ENCODE measurements at regions not wholly inside any gene's neighbourhood (a gene's known extent, or its start where the extent isn't known, plus 50 kb on each side); places are given as distances from the start of the nearest gene placed in this dataset.
"Not testable (repeated sequence)": the region's sequence is repeated elsewhere in the genome, so short reads cannot be mapped to it uniquely, and the experiment has no call there.

GRCh38 chr21:15295875-15296274, 231.1 kb upstream of the NRIP1 start:
- Mint-ChIP-seq H3K27ac (ENCODE audit: low read depth, unreplicated experiment) (no peak overlapping the region), H3K4me1 (ENCODE audit: insufficient read depth, unreplicated experiment) (peaks cover 30% of the 10 kb centered on the region), H3K36me3 (ENCODE audit: insufficient read depth, unreplicated experiment) (no peaks in the 10 kb centered on the region), H3K4me3 (ENCODE audit: unreplicated experiment) (no peak overlapping the region), H3K27me3 (ENCODE audit: insufficient read depth, unreplicated experiment) (no peaks in the 10 kb centered on the region), H3K9me3 (ENCODE audit: unreplicated experiment) (no peaks in the 10 kb centered on the region)
- intact Hi-C loops (cut with micrococcal nuclease): no loop called here
- DNase-seq (ENCODE audit: unreplicated experiment): no peak
- BruUV-seq (replicated peaks): no TSS peak
- TF ChIP-seq, protein P1, sequence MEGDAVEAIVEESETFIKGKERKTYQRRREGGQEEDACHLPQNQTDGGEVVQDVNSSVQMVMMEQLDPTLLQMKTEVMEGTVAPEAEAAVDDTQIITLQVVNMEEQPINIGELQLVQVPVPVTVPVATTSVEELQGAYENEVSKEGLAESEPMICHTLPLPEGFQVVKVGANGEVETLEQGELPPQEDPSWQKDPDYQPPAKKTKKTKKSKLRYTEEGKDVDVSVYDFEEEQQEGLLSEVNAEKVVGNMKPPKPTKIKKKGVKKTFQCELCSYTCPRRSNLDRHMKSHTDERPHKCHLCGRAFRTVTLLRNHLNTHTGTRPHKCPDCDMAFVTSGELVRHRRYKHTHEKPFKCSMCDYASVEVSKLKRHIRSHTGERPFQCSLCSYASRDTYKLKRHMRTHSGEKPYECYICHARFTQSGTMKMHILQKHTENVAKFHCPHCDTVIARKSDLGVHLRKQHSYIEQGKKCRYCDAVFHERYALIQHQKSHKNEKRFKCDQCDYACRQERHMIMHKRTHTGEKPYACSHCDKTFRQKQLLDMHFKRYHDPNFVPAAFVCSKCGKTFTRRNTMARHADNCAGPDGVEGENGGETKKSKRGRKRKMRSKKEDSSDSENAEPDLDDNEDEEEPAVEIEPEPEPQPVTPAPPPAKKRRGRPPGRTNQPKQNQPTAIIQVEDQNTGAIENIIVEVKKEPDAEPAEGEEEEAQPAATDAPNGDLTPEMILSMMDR (IDR thresholded peaks at IDR 0.05; ENCODE audit: unreplicated experiment): no peak
- POLR2A ChIA-PET: no interaction called here
- CTCF ChIA-PET: no interaction called here

GRCh38 chr21:15297824-15298223, 233.0 kb upstream of the NRIP1 start:
- Mint-ChIP-seq H3K4me3 (ENCODE audit: unreplicated experiment) (no peak overlapping the region), H3K4me1 (ENCODE audit: insufficient read depth, unreplicated experiment) (peaks cover 10% of the 10 kb centered on the region), H3K9me3 (ENCODE audit: unreplicated experiment) (no peaks in the 10 kb centered on the region), H3K36me3 (ENCODE audit: insufficient read depth, unreplicated experiment) (no peaks in the 10 kb centered on the region), H3K27me3 (ENCODE audit: insufficient read depth, unreplicated experiment) (no peaks in the 10 kb centered on the region), H3K27ac (ENCODE audit: low read depth, unreplicated experiment) (no peak overlapping the region)
- ChIA-PET CTCF (interaction anchor here (0.7 to 1.0 kb wide), 2 partner anchors 24 to 524 kb away, joined by 3 to 5 read pairs; no protein-coding TSS in a partner anchor), POLR2A (no interaction called here)
- BruUV-seq (replicated peaks): no TSS peak
- no peak for DNase-seq (ENCODE audit: unreplicated experiment)
- TF ChIP-seq, protein P1 (IDR thresholded peaks at IDR 0.05; ENCODE audit: unreplicated experiment): no peak
- intact Hi-C loops (cut with micrococcal nuclease): no loop called here

DNA sequence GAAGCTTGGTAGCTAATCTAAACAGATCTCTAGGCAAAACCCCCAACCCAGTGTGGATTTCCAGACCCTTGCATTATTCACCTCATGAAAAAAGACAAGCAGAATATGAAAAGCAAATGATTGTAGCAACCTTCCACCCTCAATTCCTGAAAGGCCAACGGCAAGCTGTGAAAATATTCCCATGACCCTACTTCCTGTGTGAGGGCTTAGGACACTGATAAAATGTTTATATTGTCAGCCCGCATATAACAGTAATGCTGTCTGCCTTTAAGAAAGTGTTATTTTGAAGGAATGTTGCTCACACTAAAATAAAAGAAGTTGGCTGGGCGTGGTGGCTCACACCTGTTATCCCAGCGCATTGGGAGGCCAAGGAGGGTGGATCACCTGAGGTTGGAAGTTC, 233.5 kb upstream of the NRIP1 start:
- Mint-ChIP-seq H3K4me1 (ENCODE audit: insufficient read depth, unreplicated experiment) (peaks cover 5% of the 10 kb centered on the region), H3K36me3 (ENCODE audit: insufficient read depth, unreplicated experiment) (no peaks in the 10 kb centered on the region), H3K27ac (ENCODE audit: low read depth, unreplicated experiment) (no peak overlapping the region), H3K9me3 (ENCODE audit: unreplicated experiment) (no peaks in the 10 kb centered on the region), H3K27me3 (ENCODE audit: insufficient read depth, unreplicated experiment) (no peaks in the 10 kb centered on the region), H3K4me3 (ENCODE audit: unreplicated experiment) (no peak overlapping the region)
- intact Hi-C loops (cut with micrococcal nuclease): no loop called here
- ChIA-PET CTCF (interaction anchor here (0.7 to 1.0 kb wide), 2 partner anchors 24 to 524 kb away, joined by 3 to 5 read pairs; no protein-coding TSS in a partner anchor), POLR2A (no interaction called here)
- BruUV-seq (replicated peaks): no TSS peak
- no peak for DNase-seq (ENCODE audit: unreplicated experiment)
- TF ChIP-seq, protein P1 (IDR thresholded peaks at IDR 0.05; ENCODE audit: unreplicated experiment): no peak

DNA sequence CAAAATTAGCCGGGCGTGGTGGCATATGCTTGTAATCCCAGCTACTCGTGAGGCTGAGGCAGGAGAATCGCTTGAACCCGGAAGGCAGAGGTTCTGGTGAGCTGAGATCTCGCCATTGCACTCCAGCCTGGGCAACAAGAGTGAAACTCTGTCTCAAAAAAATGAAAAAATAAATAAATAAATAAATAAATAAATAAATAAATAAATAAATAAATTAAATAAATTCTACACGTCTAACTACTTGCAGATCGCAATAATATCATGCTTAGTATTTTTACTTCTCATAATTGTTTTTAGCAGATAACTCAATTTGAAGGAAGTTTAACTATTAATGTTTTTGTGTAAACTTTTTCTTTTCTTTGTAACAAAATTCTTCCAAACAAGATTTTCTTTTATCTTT, 234.0 kb upstream of the NRIP1 start:
- BruUV-seq (replicated peaks); H3K4me3 Mint-ChIP-seq (ENCODE audit: unreplicated experiment); DNase-seq (ENCODE audit: unreplicated experiment); H3K9me3 Mint-ChIP-seq (ENCODE audit: unreplicated experiment); H3K4me1 Mint-ChIP-seq (ENCODE audit: insufficient read depth, unreplicated experiment); intact Hi-C loops (cut with micrococcal nuclease); H3K36me3 Mint-ChIP-seq (ENCODE audit: insufficient read depth, unreplicated experiment); H3K27me3 Mint-ChIP-seq (ENCODE audit: insufficient read depth, unreplicated experiment); H3K27ac Mint-ChIP-seq (ENCODE audit: low read depth, unreplicated experiment): not testable (repeated sequence)
- CTCF ChIA-PET: interaction anchor here (1.0 kb wide), 1 partner anchor 25 kb away, joined by 5 read pairs; no protein-coding TSS in a partner anchor
- POLR2A ChIA-PET: interaction anchor here (1.3 kb wide), 1 partner anchor 233 kb away, joined by 4 read pairs; the partner anchor contains the start of gene NRIP1

DNA sequence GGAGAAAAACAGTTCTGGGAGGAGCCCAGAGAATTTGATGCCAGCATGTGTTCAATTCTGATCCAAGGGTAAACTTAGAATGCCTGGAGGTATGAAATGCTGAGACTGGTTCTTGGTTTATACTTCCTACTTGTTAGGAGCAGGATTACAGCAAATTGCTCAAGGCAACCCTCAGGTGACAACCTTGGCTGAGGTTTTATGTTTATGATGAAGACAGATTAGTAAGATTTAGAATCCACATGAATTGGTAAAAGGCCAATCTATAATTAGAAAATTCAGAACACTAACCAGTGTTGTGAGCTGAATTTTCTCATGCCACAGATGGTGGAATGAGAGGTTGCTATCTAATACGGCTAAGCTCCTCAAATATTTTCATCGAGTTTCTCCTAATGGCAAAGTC, 235.3 kb upstream of the NRIP1 start:
- BruUV-seq (replicated peaks): no TSS peak
- no peaks in the 10 kb centered on the region for H3K36me3 Mint-ChIP-seq (ENCODE audit: insufficient read depth, unreplicated experiment)

More for the DNA sequence above, 235.3 kb upstream of the NRIP1 start:
- TF ChIP-seq, protein P1 (IDR thresholded peaks at IDR 0.05; ENCODE audit: unreplicated experiment): no peak
- no peaks in the 10 kb centered on the region for H3K9me3 Mint-ChIP-seq (ENCODE audit: unreplicated experiment)
- CTCF ChIA-PET: interaction anchor here (1.1 kb wide), 1 partner anchor 11 kb away, joined by 3 read pairs; no protein-coding TSS in a partner anchor
- intact Hi-C loops (cut with micrococcal nuclease): no loop called here
- POLR2A ChIA-PET: interaction anchor here (0.6 to 1.3 kb wide), 3 partner anchors 11 to 235 kb away, joined by 3 to 4 read pairs (median 3); partner anchors contain the start of gene NRIP1
- no peak overlapping the region for H3K27ac Mint-ChIP-seq (ENCODE audit: low read depth, unreplicated experiment)
- no peak for DNase-seq (ENCODE audit: unreplicated experiment)
- no peaks in the 10 kb centered on the region for H3K27me3 Mint-ChIP-seq (ENCODE audit: insufficient read depth, unreplicated experiment)
- H3K4me1 Mint-ChIP-seq (ENCODE audit: insufficient read depth, unreplicated experiment): no peaks in the 10 kb centered on the region
- H3K4me3 Mint-ChIP-seq (ENCODE audit: unreplicated experiment): no peak overlapping the region

Data from MCF 10A (cell line).